Esophagus squamous epithelium (tissue), 5 donors: ENCODE measurements at regions not wholly inside any gene's neighbourhood (a gene's known extent, or its start where the extent isn't known, plus 50 kb on each side); places are given as distances from the start of the nearest gene placed in this dataset.
"Not testable (repeated sequence)": the region's sequence is repeated elsewhere in the genome, so short reads cannot be mapped to it uniquely, and the experiment has no call there.

Experiments used
- DNase-seq: peaks from one replicate; lab custom pipeline; 2025; lab: John Stamatoyannopoulos, UW
- H3K27ac ChIP-seq, 4 donors: fragments of 200-600 bp; sonication (generic); one replicate each; pipeline ENCODE4 v1.5.1; 2016 to 2019; ENCODE audit warnings: mild to moderate bottlenecking in 1 of 4
- H3K27me3 ChIP-seq, 4 donors: fragments of 200-600 bp; sonication (generic); 1 replicate in 3 of 4; 2 replicates in 1 of 4; pipeline versions ENCODE4 v1.5.1 to v1.6.0; 2017 to 2021; ENCODE audit warnings: antibody characterized with exemption in 1 of 4
- H3K36me3 ChIP-seq, 3 donors: fragments of 200-600 bp; sonication (generic); one replicate each; pipeline ENCODE4 v1.5.1; 2016 to 2019
- H3K4me1 ChIP-seq, 3 donors: fragments of 200-600 bp; sonication (generic); one replicate each; pipeline ENCODE4 v1.5.1; 2017 to 2019
- H3K4me3 ChIP-seq, 4 donors: fragments of 200-600 bp; sonication (generic); 1 replicate in 3 of 4; 2 replicates in 1 of 4; pipeline ENCODE4 v1.5.1; 2016 to 2019; ENCODE audit warnings: mild to moderate bottlenecking in 2 of 4, moderate library complexity in 1 of 4
- H3K9me3 ChIP-seq, 3 donors: fragments of 200-600 bp; sonication (generic); one replicate each; pipeline ENCODE4 v1.5.1; 2016 to 2019
- POLR2A ChIP-seq, 4 donors: fragments of 450-650 bp; IDR thresholded peaks; one replicate each; pipeline ENCODE4 v1.6.1; 2017; ENCODE audit warnings: antibody characterized with exemption in 4 of 4, mild to moderate bottlenecking in 4 of 4, moderate library complexity in 3 of 4
- WGBS, 2 donors: methylation state at CpG; one replicate each; pipeline ENCODE4 v1.1.5; 2018; 5-methylcytosine and 5-hydroxymethylcytosine counted together
- intact Hi-C: fragments of 100-400 bp; cut with DNase I; formaldehyde crosslinking; loops from one replicate; pipeline ENCODE4 v1.15.0; 2022
- TF ChIP-seq, protein P1 (sequence below), 6 experiments: fragments of 450-650 bp in 4 of 6; fragments of 200-600 bp in 2 of 6; sonication (generic) in 2 of 6; IDR thresholded peaks; one replicate each; pipeline ENCODE4 v1.5.1; 2016 to 2019; ENCODE audit warnings: antibody characterized with exemption in 6 of 6, mild to moderate bottlenecking in 4 of 6, moderate library complexity in 4 of 6
- donor health status: DM: yes; HTN: yes; CAD: no.

- Histone ChIP-seq H3K4me3 (no peak overlapping the region), H3K9me3 (no peaks in the 10 kb centered on the region), H3K27ac (no peak overlapping the region), H3K4me1 (no peaks in the 10 kb centered on the region), H3K36me3 (no peaks in the 10 kb centered on the region), H3K27me3 (no peaks in the 10 kb centered on the region)
- no peak for DNase-seq
- WGBS, 2 donors: 34 to 38% methylated on average over 2 of the region's 2 CpGs
- TF ChIP-seq, protein P1, sequence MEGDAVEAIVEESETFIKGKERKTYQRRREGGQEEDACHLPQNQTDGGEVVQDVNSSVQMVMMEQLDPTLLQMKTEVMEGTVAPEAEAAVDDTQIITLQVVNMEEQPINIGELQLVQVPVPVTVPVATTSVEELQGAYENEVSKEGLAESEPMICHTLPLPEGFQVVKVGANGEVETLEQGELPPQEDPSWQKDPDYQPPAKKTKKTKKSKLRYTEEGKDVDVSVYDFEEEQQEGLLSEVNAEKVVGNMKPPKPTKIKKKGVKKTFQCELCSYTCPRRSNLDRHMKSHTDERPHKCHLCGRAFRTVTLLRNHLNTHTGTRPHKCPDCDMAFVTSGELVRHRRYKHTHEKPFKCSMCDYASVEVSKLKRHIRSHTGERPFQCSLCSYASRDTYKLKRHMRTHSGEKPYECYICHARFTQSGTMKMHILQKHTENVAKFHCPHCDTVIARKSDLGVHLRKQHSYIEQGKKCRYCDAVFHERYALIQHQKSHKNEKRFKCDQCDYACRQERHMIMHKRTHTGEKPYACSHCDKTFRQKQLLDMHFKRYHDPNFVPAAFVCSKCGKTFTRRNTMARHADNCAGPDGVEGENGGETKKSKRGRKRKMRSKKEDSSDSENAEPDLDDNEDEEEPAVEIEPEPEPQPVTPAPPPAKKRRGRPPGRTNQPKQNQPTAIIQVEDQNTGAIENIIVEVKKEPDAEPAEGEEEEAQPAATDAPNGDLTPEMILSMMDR (IDR thresholded peaks at IDR 0.05): no peak
- no peak for TF ChIP-seq POLR2A (IDR thresholded peaks at IDR 0.05)
- intact Hi-C loops: no loop called here
Measured at GRCh38 chr15:21271566-21271965, 168.7 kb downstream of the POTEB3 start.

DNA sequence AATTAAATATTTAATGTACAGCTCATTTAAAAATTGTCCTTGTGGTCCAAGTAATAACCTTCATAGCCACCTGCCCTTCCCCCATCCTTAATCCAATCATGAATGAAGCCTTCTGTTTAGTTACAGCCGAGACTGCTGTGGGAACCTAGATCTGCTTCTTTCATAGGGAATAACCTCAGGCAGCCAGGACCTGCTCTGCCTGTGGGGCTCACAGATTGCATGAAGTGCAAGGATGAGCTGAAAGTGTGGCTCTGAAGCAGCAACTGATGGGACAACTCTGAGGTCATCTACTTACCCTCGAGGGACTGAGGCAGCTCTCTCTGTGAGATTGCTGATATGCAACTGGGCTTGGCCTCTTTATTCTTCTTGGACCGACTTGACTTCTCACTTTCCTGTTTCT is 169.8 kb downstream of the POTEB3 start:
- intact Hi-C loops: no loop called here
- no peak for DNase-seq
- H3K4me1 ChIP-seq: no peaks in the 10 kb centered on the region
- no peak overlapping the region for H3K4me3 ChIP-seq
- no peak overlapping the region for H3K27ac ChIP-seq
- no peak for TF ChIP-seq POLR2A (IDR thresholded peaks at IDR 0.05)
- TF ChIP-seq, protein P1 (IDR thresholded peaks at IDR 0.05): no peak
- 47 to 51% methylated on average over 3 of the region's 3 CpGs for WGBS, 2 donors
- no peaks in the 10 kb centered on the region for H3K27me3 ChIP-seq
- no peaks in the 10 kb centered on the region for H3K36me3 ChIP-seq
- no peaks in the 10 kb centered on the region for H3K9me3 ChIP-seq

- WGBS, 2 donors: 72 to 84% methylated on average over 4 of the region's 4 CpGs
Measured at GRCh38 chr15:21269673-21270072, 170.6 kb downstream of the POTEB3 start.

GRCh38 chr15:21269121-21269520 is 171.2 kb downstream of the POTEB3 start:
- H3K36me3 ChIP-seq: no peaks in the 10 kb centered on the region
- H3K27ac ChIP-seq: no peak overlapping the region
- no peaks in the 10 kb centered on the region for H3K4me1 ChIP-seq
- TF ChIP-seq, protein P1 (IDR thresholded peaks at IDR 0.05): no peak
- TF ChIP-seq POLR2A (IDR thresholded peaks at IDR 0.05): no peak
- no peak for DNase-seq
- no peaks in the 10 kb centered on the region for H3K9me3 ChIP-seq
- WGBS, 2 donors: 74 to 77% methylated on average over 8 of the region's 8 CpGs
- intact Hi-C loops: no loop called here
- no peak overlapping the region for H3K4me3 ChIP-seq
- H3K27me3 ChIP-seq: no peaks in the 10 kb centered on the region

More at GRCh38 chr15:21269673-21270072, 170.6 kb downstream of the POTEB3 start:
- H3K9me3 ChIP-seq, H3K4me3 ChIP-seq, intact Hi-C loops, H3K4me1 ChIP-seq, DNase-seq, H3K36me3 ChIP-seq, H3K27me3 ChIP-seq, H3K27ac ChIP-seq: not testable (repeated sequence)

DNA sequence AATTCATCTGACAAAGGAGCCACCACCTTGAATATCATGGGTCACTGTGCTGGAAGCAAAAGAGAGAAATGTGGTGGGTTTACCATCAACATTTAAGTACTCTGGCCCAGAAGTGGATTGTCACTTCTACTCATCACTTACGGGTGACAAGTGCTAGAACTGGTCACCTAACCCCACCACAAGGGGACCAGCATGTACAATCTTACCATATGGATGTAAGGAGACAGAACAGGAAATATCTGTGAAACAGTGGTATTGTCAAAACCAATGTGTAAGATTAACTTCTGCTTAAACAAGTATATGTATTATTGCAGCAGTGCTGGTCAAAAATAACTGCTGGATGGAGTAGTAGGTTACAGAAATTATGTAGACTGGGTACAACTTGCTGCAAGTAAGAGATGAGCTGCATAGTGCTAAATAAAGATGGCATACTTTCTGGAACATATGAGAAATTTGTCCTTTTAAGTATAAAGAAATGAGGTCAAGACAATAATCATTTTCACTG is 171.8 kb downstream of the POTEB3 start:
- intact Hi-C loops: no loop called here
- no peak for TF ChIP-seq POLR2A (IDR thresholded peaks at IDR 0.05)
- TF ChIP-seq, protein P1 (IDR thresholded peaks at IDR 0.05): peak in 1 of 6 experiments; percentile 12
- DNase-seq: no peak
- H3K36me3 ChIP-seq: no peaks in the 10 kb centered on the region
- 44 to 47% methylated on average over 1 of the region's 1 CpG for WGBS, 2 donors
- H3K27me3 ChIP-seq: no peaks in the 10 kb centered on the region
- no peaks in the 10 kb centered on the region for H3K9me3 ChIP-seq
- no peak overlapping the region for H3K27ac ChIP-seq
- H3K4me3 ChIP-seq: no peak overlapping the region
- H3K4me1 ChIP-seq: no peaks in the 10 kb centered on the region
